HepG2 (cell line): ENCODE measurements at regions not wholly inside any gene's neighbourhood (a gene's known extent, or its start where the extent isn't known, plus 50 kb on each side); places are given as distances from the start of the nearest gene placed in this dataset.

Experiments
- ATAC-seq: fragments of 200-7000 bp; cut with Tn5 transposase; 3 replicates; pipeline ENCODE4 v1.9.1; 2020; ENCODE audit warnings: mild to moderate bottlenecking, moderate library complexity
- BruUV-seq: library from RNA; stranded (reverse); fragments of 400-500 nt; replicated peaks from 2 replicates; lab custom pipeline; 2021; lab: Mats Ljungman, UMichigan
- CTCF ChIA-PET: fragments of 300-600 bp; formaldehyde crosslinking; extraction: SDS; loops from one replicate; lab custom pipeline; 2021; ENCODE audit warnings: low total read pairs, inconsistent platforms, low intra/inter-chr PET ratio; lab: Yijun Ruan, JAX
- POLR2A ChIA-PET: fragments of 350-600 bp; sonication (Branson Sonifier 250); formaldehyde crosslinking; loops from one replicate; lab custom pipeline; 2020; ENCODE audit warnings: antibody characterized with exemption, inconsistent platforms; lab: Yijun Ruan, JAX
- DNase-seq: peaks from one replicate; pipeline ENCODE4 v3.0.0-alpha.2; 2015; ENCODE audit warnings: low spot score
- FAIRE-seq: peaks from 3 replicates; lab custom pipeline; 2011; peaks lifted over from hg19 to GRCh38; lab: Jason Lieb, UNC
- H2AFZ ChIP-seq: one replicate; pipeline ENCODE4 v1.6.1; 2011; ENCODE audit warnings: low read length, inconsistent platforms
- H3K27ac ChIP-seq: fragments of 300-600 bp; 3 replicates; pipeline ENCODE4 v1.8.0; 2011; ENCODE audit warnings: mixed run types, mild to moderate bottlenecking, mixed read lengths, low read length, inconsistent platforms; ENCODE audit not compliant: insufficient read depth; ENCODE audit errors: extremely low read length
- H3K27me3 ChIP-seq, 2 experiments: fragments of 200-600 bp in 1 of 2; 2 replicates in 1 of 2; 3 replicates in 1 of 2; pipeline versions ENCODE4 v1.6.0 to v1.8.0; 2011; ENCODE audit warnings: low read length in 2 of 2, mild to moderate bottlenecking in 2 of 2, moderate library complexity in 2 of 2, inconsistent platforms in 1 of 2; ENCODE audit not compliant: insufficient read depth in 2 of 2, control insufficient read depth in 1 of 2
- H3K36me3 ChIP-seq, 2 experiments: fragments of 200-600 bp in 1 of 2; replicated peaks in 1 of 2; 2 replicates in 1 of 2; 3 replicates in 1 of 2; pipeline versions ENCODE4 v1.5.1 to v1.8.0; 2011; ENCODE audit warnings: low read length in 2 of 2, inconsistent platforms in 1 of 2; ENCODE audit not compliant: insufficient read depth in 2 of 2, control insufficient read depth in 1 of 2
- H3K4me1 ChIP-seq: 2 replicates; pipeline ENCODE4 v1.5.1; 2012; ENCODE audit warnings: low read length, inconsistent platforms; ENCODE audit not compliant: insufficient read depth
- H3K4me2 ChIP-seq: 2 replicates; pipeline ENCODE4 v1.6.0; 2011; ENCODE audit warnings: low read depth, low read length, inconsistent platforms
- H3K4me3 ChIP-seq, 3 experiments: fragments of 200-600 bp in 1 of 3; sonication (generic), shearing (Covaris generic) in 1 of 3; replicated peaks in 1 of 3; 2 replicates each; pipeline ENCODE4 v1.5.1; 2011 to 2016; ENCODE audit warnings: low read length in 3 of 3, inconsistent platforms in 2 of 3, low read depth in 2 of 3, mild to moderate bottlenecking in 2 of 3, control low read depth in 1 of 3, mixed read lengths in 1 of 3; ENCODE audit not compliant: insufficient read depth in 1 of 3
- H3K79me2 ChIP-seq: one replicate; pipeline ENCODE4 v1.6.1; 2011; ENCODE audit warnings: low read length, inconsistent platforms; ENCODE audit not compliant: insufficient read depth
- H3K9ac ChIP-seq: 2 replicates; pipeline ENCODE4 v1.6.0; 2011; ENCODE audit warnings: mild to moderate bottlenecking, low read depth, low read length, inconsistent platforms; ENCODE audit not compliant: insufficient read depth
- H3K9me3 ChIP-seq: 2 replicates; pipeline ENCODE4 v1.5.1; 2012; ENCODE audit warnings: mild to moderate bottlenecking, low read length
- H4K20me1 ChIP-seq: 2 replicates; pipeline ENCODE4 v1.6.0; 2011; ENCODE audit warnings: inconsistent platforms, mild to moderate bottlenecking, low read length, moderate library complexity; ENCODE audit not compliant: insufficient read depth
- CENPX ChIP-seq: sonication (generic); formaldehyde crosslinking; IDR thresholded peaks from 2 replicates; pipeline ENCODE4 v1.9.0; 2021; ENCODE audit warnings: mild to moderate bottlenecking, missing genetic modification reagents, moderate library complexity
- HDAC1 ChIP-seq: sonication (generic); formaldehyde crosslinking; IDR thresholded peaks from 2 replicates; pipeline ENCODE4 v1.5.1; 2020; ENCODE audit warnings: mild to moderate bottlenecking, missing genetic modification reagents
- HNF1A ChIP-seq, 2 experiments: sonication (generic) in 1 of 2; formaldehyde crosslinking in 1 of 2; IDR thresholded peaks; 2 replicates each; pipeline versions ENCODE4 v1.4.0 to v1.6.1; 2016 to 2020; ENCODE audit warnings: borderline replicate concordance in 1 of 2, low read depth in 1 of 2, mild to moderate bottlenecking in 1 of 2, missing genetic modification reagents in 1 of 2
- MAZ ChIP-seq, 2 experiments: sonication (generic) in 1 of 2; formaldehyde crosslinking in 1 of 2; IDR thresholded peaks; 2 replicates each; pipeline versions ENCODE4 v1.5.0 to v1.6.1; 2012 to 2020; ENCODE audit warnings: low read depth in 2 of 2, mild to moderate bottlenecking in 2 of 2, borderline replicate concordance in 1 of 2, improper control_type of control experiment in 1 of 2, low read length in 1 of 2, missing genetic modification reagents in 1 of 2, moderate library complexity in 1 of 2
- POLR2AphosphoS2 ChIP-seq: IDR thresholded peaks from 2 replicates; pipeline ENCODE4 v1.6.1; 2011; ENCODE audit warnings: low read depth, low read length, improper control_type of control experiment
- POLR2G ChIP-seq: fragments of 200-400 bp; formaldehyde crosslinking; IDR thresholded peaks from 2 replicates; pipeline ENCODE4 v1.6.1; 2018; ENCODE audit warnings: mild to moderate bottlenecking, low read depth, low read length, moderate library complexity
- RORA ChIP-seq: sonication (generic); formaldehyde crosslinking; IDR thresholded peaks from 2 replicates; pipeline ENCODE4 v1.5.0; 2020; ENCODE audit warnings: mild to moderate bottlenecking, missing genetic modification reagents, moderate library complexity
- ZNF672 ChIP-seq: sonication (generic); formaldehyde crosslinking; IDR thresholded peaks from 2 replicates; pipeline ENCODE4 v1.8.1; 2022; ENCODE audit warnings: missing genetic modification reagents
- ZNF720 ChIP-seq: sonication (generic); formaldehyde crosslinking; IDR thresholded peaks from 2 replicates; pipeline ENCODE4 v1.4.0; 2020; ENCODE audit warnings: missing genetic modification reagents
- ZSCAN30 ChIP-seq: sonication (generic); formaldehyde crosslinking; IDR thresholded peaks from 2 replicates; pipeline ENCODE4 v1.5.0; 2020; ENCODE audit warnings: mild to moderate bottlenecking, missing genetic modification reagents
- WGBS: methylation state at CpG from one replicate; pipeline ENCODE4 v1.1.6; 2017; ENCODE audit warnings: low lambda C conversion rate; 5-methylcytosine and 5-hydroxymethylcytosine counted together
- in situ Hi-C: cut with HindIII; loops from 2 replicates; pipeline ENCODE4 v1.10.0; 2017; ENCODE audit warnings: low pct_unique_long_range_greater_than_20kb; ENCODE audit not compliant: extremely low pct_ligation_motif_present
- intact Hi-C: fragments of 100-400 bp; cut with micrococcal nuclease; formaldehyde crosslinking; loops from one replicate; pipeline ENCODE4 v1.10.0; 2022; ENCODE audit not compliant: unreplicated experiment

- Histone ChIP-seq H3K9ac (no peak overlapping the region), H3K9me3 (no peaks in the 10 kb centered on the region), H3K4me1 (no peaks in the 10 kb centered on the region), H3K4me2 (no peak overlapping the region), H3K4me3 (no peak overlapping the region), H3K27me3 (0 out of 5 replicates have a peak, but pooled peaks cover 0 to 3% of the 10 kb centered on the region in 2 experiments), H3K36me3 (no peaks in the 10 kb centered on the region), H3K27ac (no peak overlapping the region), H2AFZ (no peak overlapping the region), H4K20me1 (no peaks in the 10 kb centered on the region), H3K79me2 (no peaks in the 10 kb centered on the region)
- FAIRE-seq (no peak), DNase-seq (no peak), ATAC-seq (no peak)
- intact Hi-C loops (no loop called here), in situ Hi-C loops (no loop called here)
- POLR2A ChIA-PET: no interaction called here
- WGBS: 59% methylated on average over 4 of the region's 4 CpGs
- no TSS peak for BruUV-seq
- CTCF ChIA-PET: no interaction called here
- no peak for TF ChIP-seq ZNF672 (CRISPR knock-in tag)
These were observed 139.8 kb downstream of the RPL22L1 start for GRCh38 chr3:170730071-170730812.

- no TSS peak for BruUV-seq
- no peak overlapping the region for H3K9ac ChIP-seq
- intact Hi-C loops: no loop called here
- TF ChIP-seq POLR2AphosphoS2 (no peak), MAZ (IDR thresholded peaks at IDR 0.05; ENCODE audit: borderline replicate concordance, low read depth, low read length) (no peak), MAZ (CRISPR knock-in tag; IDR thresholded peaks at IDR 0.05; ENCODE audit: low read depth) (no peak), RORA (no peak), ZNF720 (CRISPR knock-in tag) (no peak), HNF1A (IDR thresholded peaks at IDR 0.05; ENCODE audit: low read depth) (no peak), HNF1A (CRISPR knock-in tag; IDR thresholded peaks at IDR 0.05; ENCODE audit: borderline replicate concordance) (no peak), POLR2G (no peak), CENPX (no peak), HDAC1 (no peak), ZSCAN30 (CRISPR knock-in tag) (no peak)
These were observed 141.8 kb downstream of the RPL22L1 start for GRCh38 chr3:170728181-170728580.

More at GRCh38 chr3:170728181-170728580, 141.8 kb downstream of the RPL22L1 start:
- no peaks in the 10 kb centered on the region for H3K36me3 ChIP-seq
- H3K79me2 ChIP-seq: no peaks in the 10 kb centered on the region
- no peak overlapping the region for H3K27ac ChIP-seq
- no peak for FAIRE-seq
- H3K9me3 ChIP-seq: no peaks in the 10 kb centered on the region
- H2AFZ ChIP-seq: no peak overlapping the region
- ATAC-seq: no peak
- WGBS: 22% methylated on average over 3 of the region's 3 CpGs
- CTCF ChIA-PET: no interaction called here
- H3K4me3 ChIP-seq: no peak overlapping the region
- in situ Hi-C loops: no loop called here
- no peak for DNase-seq
- H3K27me3 ChIP-seq: no peaks in the 10 kb centered on the region
- POLR2A ChIA-PET: no interaction called here
- no peak overlapping the region for H3K4me2 ChIP-seq
- no peaks in the 10 kb centered on the region for H4K20me1 ChIP-seq
- H3K4me1 ChIP-seq: no peaks in the 10 kb centered on the region
